Endothelial cell of umbilical vein (primary cell): ENCODE measurements at regions not wholly inside any gene's neighbourhood (a gene's known extent, or its start where the extent isn't known, plus 50 kb on each side); places are given as distances from the start of the nearest gene placed in this dataset.

Source experiments
- CTCF ChIP-seq, 2 donors: IDR thresholded peaks; 1 replicate in 1 of 2; 2 replicates in 1 of 2; pipeline ENCODE4 v1.5.1; 2011; ENCODE audit warnings: low read length in 2 of 2, mild to moderate bottlenecking in 2 of 2, moderate library complexity in 2 of 2, control low read depth in 1 of 2, inconsistent platforms in 1 of 2, low read depth in 1 of 2; ENCODE audit not compliant: insufficient read depth in 1 of 2; ENCODE audit errors: extremely low read depth in 1 of 2
- EZH2 ChIP-seq: IDR thresholded peaks from 2 replicates; pipeline ENCODE4 v1.6.1; 2012; ENCODE audit warnings: borderline replicate concordance, low read depth, mild to moderate bottlenecking, moderate library complexity, low read length, inconsistent platforms; ENCODE audit not compliant: severe bottlenecking
- FOS ChIP-seq: IDR thresholded peaks from 2 replicates; pipeline ENCODE4 v1.6.1; 2011; ENCODE audit warnings: mild to moderate bottlenecking, low read length, moderate library complexity, borderline replicate concordance; ENCODE audit not compliant: insufficient read depth
- GATA2 ChIP-seq: IDR thresholded peaks from 2 replicates; pipeline ENCODE4 v1.7.0; 2011; ENCODE audit warnings: low read depth, mild to moderate bottlenecking, moderate library complexity, mixed read lengths, low read length; ENCODE audit not compliant: insufficient read length, insufficient read depth
- MYC ChIP-seq: IDR thresholded peaks from one replicate; pipeline ENCODE4 v1.6.1; 2011; ENCODE audit warnings: mild to moderate bottlenecking, low read depth, low read length
- POLR2A ChIP-seq: IDR thresholded peaks from 2 replicates; pipeline ENCODE4 v1.6.1; 2012; ENCODE audit warnings: low read depth, mild to moderate bottlenecking, control low read depth, low read length
- POLR2AphosphoS5 ChIP-seq: IDR thresholded peaks from 2 replicates; pipeline ENCODE4 v1.6.1; 2012; ENCODE audit warnings: low read depth, mild to moderate bottlenecking, control low read depth, low read length, moderate library complexity; ENCODE audit not compliant: insufficient read depth
- TF ChIP-seq, protein P1 (sequence below): IDR thresholded peaks from 2 replicates; pipeline ENCODE4 v1.6.1; 2011; ENCODE audit not compliant: insufficient read depth, insufficient read length

DNA sequence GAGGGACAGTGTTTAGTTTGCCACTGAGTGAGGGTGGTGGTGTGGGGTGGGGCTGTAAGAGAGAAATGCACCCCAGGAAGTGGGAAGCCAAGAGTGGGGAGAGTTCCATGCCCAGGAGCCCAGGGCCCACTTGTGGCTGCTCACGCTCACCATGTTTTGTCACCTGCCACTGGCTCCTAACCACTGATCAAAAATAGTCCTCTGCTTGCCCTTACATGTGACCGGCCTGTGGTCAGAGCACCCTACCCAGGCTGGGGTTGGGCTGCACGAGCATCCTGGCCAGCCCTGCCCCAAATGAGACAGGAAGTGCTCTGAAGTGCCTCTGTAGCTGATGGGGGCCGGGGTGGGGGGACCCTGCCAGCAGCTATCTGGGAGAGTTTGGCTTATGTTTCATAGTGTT is 216.3 kb downstream of the RPLP1 start:
- TF ChIP-seq CTCF (IDR thresholded peaks at IDR 0.05; ENCODE audit: extremely low read depth in 1 of 2, insufficient read depth in 1 of 2, low read depth in 1 of 2, low read length in 2 of 2) (no peak), POLR2A (no peak), POLR2AphosphoS5 (no peak), MYC (no peak), FOS (no peak), EZH2 (no peak), GATA2 (no peak)
- TF ChIP-seq, protein P1, sequence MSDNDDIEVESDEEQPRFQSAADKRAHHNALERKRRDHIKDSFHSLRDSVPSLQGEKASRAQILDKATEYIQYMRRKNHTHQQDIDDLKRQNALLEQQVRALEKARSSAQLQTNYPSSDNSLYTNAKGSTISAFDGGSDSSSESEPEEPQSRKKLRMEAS, result no peak
